ENCODE measurements at regions not wholly inside any gene's neighbourhood (a gene's known extent, or its start where the extent isn't known, plus 50 kb on each side); places are given as distances from the start of the nearest gene placed in this dataset.

DNA sequence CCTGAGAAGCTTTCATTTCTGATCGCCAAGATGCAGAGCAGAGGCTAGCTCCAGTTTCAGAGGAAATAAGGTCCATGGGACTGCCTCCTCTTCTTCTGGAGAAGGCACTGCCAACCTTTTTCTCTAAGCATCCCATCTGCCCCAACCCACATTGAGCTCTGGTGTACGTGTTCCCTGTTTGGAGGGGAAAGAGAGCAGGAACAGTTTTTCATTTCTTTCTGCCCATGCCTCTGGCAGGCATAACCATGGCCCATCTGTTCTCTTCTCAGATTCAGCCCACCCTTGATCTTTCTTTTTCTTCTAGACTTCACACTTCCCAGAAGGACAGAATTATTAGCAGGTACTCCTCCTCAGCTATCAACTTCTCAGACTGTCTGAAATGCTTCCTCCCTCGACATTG is 1110.3 kb upstream of the KLHL29 start:
- H3K36me3 ChIP-seq, result no peaks in the 10 kb centered on the region
- no peak overlapping the region for H3K4me3 ChIP-seq
- no peaks in the 10 kb centered on the region for H3K27me3 ChIP-seq
- WGBS, 4 donors, result 64 to 77% (median 67%) methylated on average over 3 of the region's 3 CpGs
- ATAC-seq (no peak), DNase-seq (peak in 1 of 5 donors; percentile 4)
- intact Hi-C loops (cut with DNase I), result no loop called here
- peaks cover 0 to 12% (median 2%) of the 10 kb centered on the region in 12 donors for H3K9me3 ChIP-seq
- H3K27ac ChIP-seq, result no peak overlapping the region
- H3K4me1 ChIP-seq, result no peaks in the 10 kb centered on the region
- TF ChIP-seq, protein P1, sequence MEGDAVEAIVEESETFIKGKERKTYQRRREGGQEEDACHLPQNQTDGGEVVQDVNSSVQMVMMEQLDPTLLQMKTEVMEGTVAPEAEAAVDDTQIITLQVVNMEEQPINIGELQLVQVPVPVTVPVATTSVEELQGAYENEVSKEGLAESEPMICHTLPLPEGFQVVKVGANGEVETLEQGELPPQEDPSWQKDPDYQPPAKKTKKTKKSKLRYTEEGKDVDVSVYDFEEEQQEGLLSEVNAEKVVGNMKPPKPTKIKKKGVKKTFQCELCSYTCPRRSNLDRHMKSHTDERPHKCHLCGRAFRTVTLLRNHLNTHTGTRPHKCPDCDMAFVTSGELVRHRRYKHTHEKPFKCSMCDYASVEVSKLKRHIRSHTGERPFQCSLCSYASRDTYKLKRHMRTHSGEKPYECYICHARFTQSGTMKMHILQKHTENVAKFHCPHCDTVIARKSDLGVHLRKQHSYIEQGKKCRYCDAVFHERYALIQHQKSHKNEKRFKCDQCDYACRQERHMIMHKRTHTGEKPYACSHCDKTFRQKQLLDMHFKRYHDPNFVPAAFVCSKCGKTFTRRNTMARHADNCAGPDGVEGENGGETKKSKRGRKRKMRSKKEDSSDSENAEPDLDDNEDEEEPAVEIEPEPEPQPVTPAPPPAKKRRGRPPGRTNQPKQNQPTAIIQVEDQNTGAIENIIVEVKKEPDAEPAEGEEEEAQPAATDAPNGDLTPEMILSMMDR (IDR thresholded peaks at IDR 0.05), result no peak
- TF ChIP-seq POLR2A (IDR thresholded peaks at IDR 0.05), result no peak

DNA sequence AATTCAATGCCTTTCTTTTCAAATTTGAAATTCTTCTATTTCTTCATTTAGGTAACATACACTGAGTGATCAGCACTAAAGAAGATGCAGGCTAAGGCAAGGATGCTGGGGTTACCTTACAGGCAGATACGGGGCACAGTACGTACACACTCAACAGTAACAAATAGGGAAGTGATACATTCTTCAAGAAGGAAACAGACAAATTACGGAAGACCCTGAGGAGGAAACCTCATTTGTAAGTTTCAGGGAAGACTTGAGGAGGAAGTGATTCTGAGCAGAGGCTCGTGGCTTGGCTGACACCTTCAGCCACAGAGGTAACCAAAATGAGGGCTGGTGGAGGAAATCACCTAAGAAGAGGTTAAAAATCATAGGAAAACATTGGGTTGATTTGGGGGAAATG is 1108.3 kb upstream of the KLHL29 start:
- no peaks in the 10 kb centered on the region for H3K9me3 ChIP-seq
- intact Hi-C loops (cut with DNase I), result no loop called here
- DNase-seq (no peak), ATAC-seq (no peak)
- H3K27ac ChIP-seq, result no peak overlapping the region
- H3K36me3 ChIP-seq, result no peaks in the 10 kb centered on the region
- H3K27me3 ChIP-seq, result no peaks in the 10 kb centered on the region
- no peak overlapping the region for H3K4me3 ChIP-seq
- TF ChIP-seq, protein P1 (IDR thresholded peaks at IDR 0.05), result no peak
- no peak for TF ChIP-seq POLR2A (IDR thresholded peaks at IDR 0.05)
- 73 to 81% (median 75%) methylated on average over 4 of the region's 4 CpGs for WGBS, 4 donors
- H3K4me1 ChIP-seq, result peaks cover 0 to 13% (median 2%) of the 10 kb centered on the region in 12 donors

DNA sequence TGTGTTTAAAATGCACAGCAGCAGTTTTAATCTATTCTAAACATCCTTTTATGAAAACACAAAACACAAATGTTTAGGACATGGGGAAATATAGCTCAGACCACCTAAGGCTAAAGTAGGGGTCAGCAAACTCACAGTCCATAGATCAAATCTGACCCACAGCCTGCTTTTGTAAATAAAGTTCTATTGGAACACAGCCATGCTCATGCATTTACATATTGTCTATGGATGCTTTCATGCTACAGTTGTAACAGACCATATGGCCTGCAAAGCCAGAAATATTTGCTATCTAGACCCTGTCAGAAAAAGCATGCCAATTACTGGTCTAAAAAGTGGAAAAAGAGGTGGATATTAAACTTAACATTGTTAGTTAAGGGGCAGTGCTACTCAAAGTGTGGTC is 1105.4 kb upstream of the KLHL29 start:
- no peak for ATAC-seq
- Histone ChIP-seq H3K27ac (no peak overlapping the region), H3K36me3 (no peaks in the 10 kb centered on the region), H3K27me3 (no peaks in the 10 kb centered on the region), H3K4me1 (peaks cover 0 to 20% (median 2%) of the 10 kb centered on the region in 12 donors), H3K4me3 (no peak overlapping the region), H3K9me3 (no peaks in the 10 kb centered on the region)
- TF ChIP-seq, protein P1 (IDR thresholded peaks at IDR 0.05), result no peak
- no peak for TF ChIP-seq POLR2A (IDR thresholded peaks at IDR 0.05)
- intact Hi-C loops (cut with DNase I), result no loop called here
- DNase-seq, result no peak

DNA sequence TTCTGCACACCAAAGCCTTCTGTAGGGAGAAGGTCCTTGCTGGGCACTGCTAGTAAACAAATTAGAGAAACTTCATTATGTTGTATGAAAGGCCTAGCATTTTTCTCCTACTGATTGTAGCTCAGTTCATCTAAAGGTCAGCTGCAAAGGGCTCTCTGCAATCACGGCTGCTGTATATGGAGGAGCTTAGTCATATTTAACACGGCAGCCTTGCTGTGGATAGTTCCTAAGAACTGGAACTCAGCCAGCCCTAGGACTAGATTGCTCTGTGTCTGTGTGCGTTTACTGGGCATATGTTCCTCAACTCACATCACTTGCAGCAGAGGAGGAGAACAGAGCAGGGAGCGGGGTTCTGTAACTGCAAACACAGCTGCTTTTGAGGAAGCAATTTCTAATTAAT is 1103.9 kb upstream of the KLHL29 start:
- ATAC-seq (peak; percentile 79 to 98 (median 88)), DNase-seq (peak in 3 of 5 donors; percentile 18 to 45 (median 22))
- no peaks in the 10 kb centered on the region for H3K27me3 ChIP-seq
- no peaks in the 10 kb centered on the region for H3K36me3 ChIP-seq
- H3K9me3 ChIP-seq, result no peaks in the 10 kb centered on the region
- intact Hi-C loops (cut with DNase I), result no loop called here
- H3K4me3 ChIP-seq, result no peak overlapping the region
- no peak for TF ChIP-seq POLR2A (IDR thresholded peaks at IDR 0.05)
- TF ChIP-seq, protein P1 (IDR thresholded peaks at IDR 0.05), result no peak
- 17 to 23% (median 22%) methylated on average over 4 of the region's 4 CpGs for WGBS, 4 donors
- H3K27ac ChIP-seq, result peak overlapping the region in 1 of 12 donors; percentile 17
- H3K4me1 ChIP-seq, result peaks cover 0 to 20% (median 2%) of the 10 kb centered on the region in 12 donors

All from heart left ventricle (tissue), 16 donors.